ENCODE measurements at regions not wholly inside any gene's neighbourhood (a gene's known extent, or its start where the extent isn't known, plus 50 kb on each side); places are given as distances from the start of the nearest gene placed in this dataset.

DNA sequence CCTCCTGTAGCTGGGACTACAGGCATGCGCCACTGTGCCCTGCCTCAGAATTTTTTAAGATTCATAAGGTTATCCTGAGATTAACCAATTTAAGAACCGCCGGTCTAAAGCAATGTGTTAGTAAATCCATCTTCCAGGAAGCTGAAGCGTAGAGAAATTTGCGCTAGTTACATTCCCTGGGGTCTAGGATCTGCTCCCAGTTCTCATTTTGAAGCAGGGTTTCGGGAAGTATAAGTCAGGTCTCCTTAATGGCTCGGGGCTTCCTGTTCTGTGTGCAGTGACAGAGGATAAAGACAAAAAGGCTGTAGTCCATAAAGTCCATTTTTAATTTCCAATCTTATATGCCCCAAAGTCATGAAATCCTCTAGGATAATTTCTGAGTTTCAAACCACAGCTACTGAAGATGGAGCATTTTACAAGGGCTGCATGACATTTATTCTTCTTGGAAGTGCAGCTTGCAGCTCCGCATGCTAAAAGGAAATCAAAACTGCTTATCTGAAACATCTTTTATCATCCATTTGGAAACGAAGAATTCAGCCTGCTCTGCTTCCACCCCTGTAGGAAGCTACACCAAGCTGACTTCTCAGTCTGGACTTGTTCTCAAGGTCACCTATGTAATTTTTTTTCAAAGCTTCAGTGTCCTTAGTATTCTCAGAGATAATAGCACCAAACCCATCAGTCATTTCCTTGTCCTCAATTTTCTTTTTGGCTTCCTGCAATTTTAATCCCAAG, 326.1 kb downstream of the PRL start:
- TF ChIP-seq, protein P1, sequence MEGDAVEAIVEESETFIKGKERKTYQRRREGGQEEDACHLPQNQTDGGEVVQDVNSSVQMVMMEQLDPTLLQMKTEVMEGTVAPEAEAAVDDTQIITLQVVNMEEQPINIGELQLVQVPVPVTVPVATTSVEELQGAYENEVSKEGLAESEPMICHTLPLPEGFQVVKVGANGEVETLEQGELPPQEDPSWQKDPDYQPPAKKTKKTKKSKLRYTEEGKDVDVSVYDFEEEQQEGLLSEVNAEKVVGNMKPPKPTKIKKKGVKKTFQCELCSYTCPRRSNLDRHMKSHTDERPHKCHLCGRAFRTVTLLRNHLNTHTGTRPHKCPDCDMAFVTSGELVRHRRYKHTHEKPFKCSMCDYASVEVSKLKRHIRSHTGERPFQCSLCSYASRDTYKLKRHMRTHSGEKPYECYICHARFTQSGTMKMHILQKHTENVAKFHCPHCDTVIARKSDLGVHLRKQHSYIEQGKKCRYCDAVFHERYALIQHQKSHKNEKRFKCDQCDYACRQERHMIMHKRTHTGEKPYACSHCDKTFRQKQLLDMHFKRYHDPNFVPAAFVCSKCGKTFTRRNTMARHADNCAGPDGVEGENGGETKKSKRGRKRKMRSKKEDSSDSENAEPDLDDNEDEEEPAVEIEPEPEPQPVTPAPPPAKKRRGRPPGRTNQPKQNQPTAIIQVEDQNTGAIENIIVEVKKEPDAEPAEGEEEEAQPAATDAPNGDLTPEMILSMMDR (IDR thresholded peaks at IDR 0.05) = no peak
- no peak for TF ChIP-seq POLR2AphosphoS5 (IDR thresholded peaks at IDR 0.05; ENCODE audit: low read depth, low read length)
- TF ChIP-seq REST (IDR thresholded peaks at IDR 0.05; ENCODE audit: insufficient read depth in 1 of 2, low read depth in 2 of 2, low read length in 1 of 2) = no peak
- no peak for TF ChIP-seq SIN3A (IDR thresholded peaks at IDR 0.05; ENCODE audit: borderline replicate concordance, insufficient read depth, low read depth, low read length)
- TF ChIP-seq TCF7L2 (IDR thresholded peaks at IDR 0.05; ENCODE audit: low read depth, low read length) = no peak
